B cell (primary cell): ENCODE measurements at regions not wholly inside any gene's neighbourhood (a gene's known extent, or its start where the extent isn't known, plus 50 kb on each side); places are given as distances from the start of the nearest gene placed in this dataset.

Experiments
- ATAC-seq: fragments of 200-7000 bp; cut with Tn5 transposase; one replicate; pipeline ENCODE4 v1.10.0; 2021; ENCODE audit warnings: low read depth, mild to moderate bottlenecking, moderate number of reproducible peaks, moderate library complexity
- CTCF ChIA-PET: fragments of 350-600 bp; sonication (Branson Sonifier 250); formaldehyde crosslinking; loops from one replicate; lab custom pipeline; 2021; ENCODE audit warnings: antibody characterized with exemption, inconsistent platforms; lab: Charles Lee
- POLR2A ChIA-PET: fragments of 350-600 bp; sonication (Branson Sonifier 250); formaldehyde crosslinking; loops from one replicate; lab custom pipeline; 2021; ENCODE audit warnings: antibody characterized with exemption; lab: Charles Lee
- DNase-seq: peaks from one replicate; pipeline ENCODE4 v3.0.0; 2013
- H2AFZ ChIP-seq: 2 replicates; pipeline ENCODE4 v1.6.1; 2012; ENCODE audit warnings: mild to moderate bottlenecking, low read depth, low read length; ENCODE audit not compliant: insufficient read depth, poor library complexity, severe bottlenecking
- H3K27ac ChIP-seq, 2 donors: 1 replicate in 1 of 2; 2 replicates in 1 of 2; pipeline ENCODE4 v1.5.1; 2012 to 2013; ENCODE audit warnings: low read length in 2 of 2, mild to moderate bottlenecking in 2 of 2, moderate library complexity in 1 of 2
- H3K27me3 ChIP-seq, 4 experiments: fragments of 200-600 bp in 1 of 4; sonication (generic) in 1 of 4; replicated peaks in 1 of 4; 1 replicate in 2 of 4; 2 replicates in 2 of 4; pipeline versions ENCODE4 v1.6.1 to v1.7.0; 2013 to 2016; ENCODE audit warnings: low read length in 3 of 4, mild to moderate bottlenecking in 2 of 4, mixed read lengths in 1 of 4, moderate library complexity in 1 of 4; ENCODE audit not compliant: insufficient read depth in 4 of 4, control insufficient read depth in 3 of 4; ENCODE audit errors: control extremely low read depth in 1 of 4
- H3K36me3 ChIP-seq, 2 experiments: replicated peaks in 1 of 2; 1 replicate in 1 of 2; 2 replicates in 1 of 2; pipeline versions ENCODE4 v1.6.1 to v1.7.1; 2013; ENCODE audit warnings: low read length in 1 of 2; ENCODE audit not compliant: insufficient read depth in 2 of 2, control insufficient read depth in 1 of 2; ENCODE audit errors: control extremely low read depth in 1 of 2, extremely low read depth in 1 of 2
- H3K4me1 ChIP-seq, 2 donors: fragments of 200-600 bp in 1 of 2; sonication (generic) in 1 of 2; 1 replicate in 1 of 2; 2 replicates in 1 of 2; pipeline versions ENCODE4 v1.5.1 to v1.6.1; 2013 to 2017; ENCODE audit warnings: low read length in 2 of 2; ENCODE audit not compliant: control insufficient read depth in 2 of 2, insufficient read depth in 2 of 2
- H3K4me2 ChIP-seq: replicated peaks from 2 replicates; pipeline ENCODE3; 2012; ENCODE audit warnings: mild to moderate bottlenecking, low read depth, low read length; ENCODE audit not compliant: poor library complexity, severe bottlenecking
- H3K4me3 ChIP-seq, 5 experiments: fragments of 200-600 bp in 1 of 5; sonication (generic) in 1 of 5; 1 replicate in 3 of 5; 2 replicates in 2 of 5; pipeline versions ENCODE4 v1.5.1 to v1.7.0; 2011 to 2016; ENCODE audit warnings: low read length in 4 of 5, mild to moderate bottlenecking in 4 of 5, low read depth in 2 of 5, control low read depth in 1 of 5, moderate library complexity in 1 of 5; ENCODE audit not compliant: insufficient read depth in 1 of 5; ENCODE audit errors: control extremely low read depth in 1 of 5, extremely low read depth in 1 of 5
- H3K79me2 ChIP-seq: fragments of 200-600 bp; sonication (generic); one replicate; pipeline ENCODE4 v1.6.0; 2016; ENCODE audit warnings: low read length; ENCODE audit not compliant: control insufficient read depth, insufficient read depth
- H3K9ac ChIP-seq: fragments of 200-600 bp; sonication (generic); 2 replicates; pipeline ENCODE4 v1.6.1; 2017; ENCODE audit warnings: mild to moderate bottlenecking, low read length, moderate library complexity
- H3K9me3 ChIP-seq, 3 donors: one replicate each; pipeline versions ENCODE4 v1.6.1 to v1.7.1; 2013; ENCODE audit warnings: low read length in 2 of 3; ENCODE audit not compliant: control insufficient read depth in 2 of 3, insufficient read depth in 1 of 3; ENCODE audit errors: control extremely low read depth in 1 of 3
- H4K20me1 ChIP-seq: 2 replicates; pipeline ENCODE4 v1.6.0; 2012; ENCODE audit warnings: mild to moderate bottlenecking, low read length; ENCODE audit not compliant: insufficient read depth, control insufficient read depth, poor library complexity, severe bottlenecking
- H3K27ac Mint-ChIP-seq: one replicate; pipeline ENCODE4 v1.8.0; 2021; ENCODE audit warnings: mixed read lengths
- H3K27me3 Mint-ChIP-seq: one replicate; pipeline ENCODE4 v1.8.0; 2021; ENCODE audit warnings: mixed read lengths
- H3K4me1 Mint-ChIP-seq: one replicate; pipeline ENCODE4 v1.8.0; 2021; ENCODE audit warnings: mixed read lengths
- H3K4me3 Mint-ChIP-seq: one replicate; pipeline ENCODE4 v1.8.0; 2021; ENCODE audit warnings: mixed read lengths
- H3K9me3 Mint-ChIP-seq: one replicate; pipeline ENCODE4 v1.8.0; 2022; ENCODE audit warnings: mixed read lengths; ENCODE audit not compliant: insufficient read depth
- CTCF ChIP-seq: fragments of 200-600 bp; IDR thresholded peaks from one replicate; pipeline ENCODE4 v1.8.0; 2022; ENCODE audit warnings: antibody characterized with exemption, mild to moderate bottlenecking
- EZH2 ChIP-seq: IDR thresholded peaks from 2 replicates; pipeline ENCODE4 v1.6.1; 2012; ENCODE audit warnings: borderline replicate concordance, low read depth, mild to moderate bottlenecking, moderate library complexity, low read length; ENCODE audit not compliant: insufficient read depth, poor library complexity, severe bottlenecking
- WGBS: methylation state at CpG from one replicate; pipeline ENCODE4 v1.1.5; 2013; ENCODE audit warnings: missing lambda C conversion rate; ENCODE audit not compliant: insufficient coverage; 5-methylcytosine and 5-hydroxymethylcytosine counted together
- intact Hi-C: fragments of 100-400 bp; cut with micrococcal nuclease; formaldehyde crosslinking; loops from one replicate; pipeline ENCODE4 v1.10.0; 2022

- Mint-ChIP-seq H3K27ac (no peak overlapping the region), H3K4me3 (no peak overlapping the region), H3K27me3 (no peaks in the 10 kb centered on the region), H3K4me1 (no peaks in the 10 kb centered on the region), H3K9me3 (no peaks in the 10 kb centered on the region)
- ChIA-PET POLR2A (no interaction called here), CTCF (no interaction called here)
- Histone ChIP-seq H3K9ac (no peak overlapping the region), H4K20me1 (no peaks in the 10 kb centered on the region), H2AFZ (no peak overlapping the region), H3K79me2 (no peaks in the 10 kb centered on the region), H3K36me3 (no peaks in the 10 kb centered on the region), H3K4me1 (no peaks in the 10 kb centered on the region), H3K4me2 (no peak overlapping the region), H3K27me3 (no peaks in the 10 kb centered on the region), H3K27ac (no peak overlapping the region), H3K4me3 (no peak overlapping the region), H3K9me3 (peaks cover 0 to 1% (median 0%) of the 10 kb centered on the region in 3 donors)
- no CpG with 5 or more reads among the region's 3 CpGs for WGBS
- intact Hi-C loops: no loop called here
- ATAC-seq: no peak
- DNase-seq: no peak
- TF ChIP-seq EZH2 (no peak), CTCF (no peak)
Measured at GRCh38 chr3:81245501-81245900, 515.9 kb downstream of the GBE1 start.

GRCh38 chr3:81245043-81245442 is 516.4 kb downstream of the GBE1 start:
- Mint-ChIP-seq H3K4me3 (no peak overlapping the region), H3K4me1 (no peaks in the 10 kb centered on the region), H3K9me3 (no peaks in the 10 kb centered on the region), H3K27me3 (no peaks in the 10 kb centered on the region), H3K27ac (no peak overlapping the region)
- intact Hi-C loops: no loop called here
- no peaks in the 10 kb centered on the region for H3K27me3 ChIP-seq
- H3K27ac ChIP-seq: no peak overlapping the region
- H3K79me2 ChIP-seq: no peaks in the 10 kb centered on the region
- H2AFZ ChIP-seq: no peak overlapping the region
- POLR2A ChIA-PET: no interaction called here
- no peaks in the 10 kb centered on the region for H4K20me1 ChIP-seq
- no peak for DNase-seq
- no peaks in the 10 kb centered on the region for H3K4me1 ChIP-seq
- ATAC-seq: no peak
- no peak for TF ChIP-seq EZH2
- TF ChIP-seq CTCF: no peak
- CTCF ChIA-PET: no interaction called here
- no peak overlapping the region for H3K4me2 ChIP-seq
- H3K9me3 ChIP-seq: peaks cover 0 to 1% (median 0%) of the 10 kb centered on the region in 3 donors
- no peak overlapping the region for H3K9ac ChIP-seq
- no peaks in the 10 kb centered on the region for H3K36me3 ChIP-seq
- no peak overlapping the region for H3K4me3 ChIP-seq
- WGBS: 79% methylated on average over 2 of the region's 2 CpGs
